ENCODE measurements at regions not wholly inside any gene's neighbourhood (a gene's known extent, or its start where the extent isn't known, plus 50 kb on each side); places are given as distances from the start of the nearest gene placed in this dataset.

DNA sequence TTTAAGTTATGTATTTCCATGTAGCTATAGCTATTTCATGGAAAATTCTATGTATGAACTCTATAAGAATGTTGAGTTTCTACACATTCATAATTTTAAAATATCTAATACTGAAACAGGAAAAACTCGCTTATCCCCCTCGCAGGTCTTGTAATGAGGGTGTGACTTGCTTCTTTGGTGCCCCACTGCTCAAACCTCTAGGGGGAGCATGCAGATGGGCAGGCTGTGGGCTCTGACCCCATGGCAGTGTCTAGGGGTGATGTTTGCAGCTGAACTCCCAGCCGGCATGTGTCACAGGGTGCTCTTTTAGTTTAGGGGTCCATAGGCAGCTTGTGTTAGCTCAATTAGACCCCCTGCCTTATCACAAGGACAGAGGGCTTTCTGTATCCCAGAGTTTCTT lies 1825.7 kb upstream of the ADGRL3 start:
- DNase-seq: no peak
- H3K27me3 ChIP-seq (replicated peaks): no peaks in the 10 kb centered on the region
- H3K27ac ChIP-seq: no peak overlapping the region
- in situ Hi-C loops (cut with HindIII; ENCODE audit: low pct_ligation_motif_present, low sequenced_read_pairs): no loop called here
- no peak overlapping the region for H3K4me3 ChIP-seq (ENCODE audit: low read depth, low read length)
- no peaks in the 10 kb centered on the region for H3K36me3 ChIP-seq (replicated peaks)
- TF ChIP-seq, protein P1, sequence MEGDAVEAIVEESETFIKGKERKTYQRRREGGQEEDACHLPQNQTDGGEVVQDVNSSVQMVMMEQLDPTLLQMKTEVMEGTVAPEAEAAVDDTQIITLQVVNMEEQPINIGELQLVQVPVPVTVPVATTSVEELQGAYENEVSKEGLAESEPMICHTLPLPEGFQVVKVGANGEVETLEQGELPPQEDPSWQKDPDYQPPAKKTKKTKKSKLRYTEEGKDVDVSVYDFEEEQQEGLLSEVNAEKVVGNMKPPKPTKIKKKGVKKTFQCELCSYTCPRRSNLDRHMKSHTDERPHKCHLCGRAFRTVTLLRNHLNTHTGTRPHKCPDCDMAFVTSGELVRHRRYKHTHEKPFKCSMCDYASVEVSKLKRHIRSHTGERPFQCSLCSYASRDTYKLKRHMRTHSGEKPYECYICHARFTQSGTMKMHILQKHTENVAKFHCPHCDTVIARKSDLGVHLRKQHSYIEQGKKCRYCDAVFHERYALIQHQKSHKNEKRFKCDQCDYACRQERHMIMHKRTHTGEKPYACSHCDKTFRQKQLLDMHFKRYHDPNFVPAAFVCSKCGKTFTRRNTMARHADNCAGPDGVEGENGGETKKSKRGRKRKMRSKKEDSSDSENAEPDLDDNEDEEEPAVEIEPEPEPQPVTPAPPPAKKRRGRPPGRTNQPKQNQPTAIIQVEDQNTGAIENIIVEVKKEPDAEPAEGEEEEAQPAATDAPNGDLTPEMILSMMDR (IDR thresholded peaks at IDR 0.05; ENCODE audit: low read depth, low read length, missing control alignments): no peak

DNA sequence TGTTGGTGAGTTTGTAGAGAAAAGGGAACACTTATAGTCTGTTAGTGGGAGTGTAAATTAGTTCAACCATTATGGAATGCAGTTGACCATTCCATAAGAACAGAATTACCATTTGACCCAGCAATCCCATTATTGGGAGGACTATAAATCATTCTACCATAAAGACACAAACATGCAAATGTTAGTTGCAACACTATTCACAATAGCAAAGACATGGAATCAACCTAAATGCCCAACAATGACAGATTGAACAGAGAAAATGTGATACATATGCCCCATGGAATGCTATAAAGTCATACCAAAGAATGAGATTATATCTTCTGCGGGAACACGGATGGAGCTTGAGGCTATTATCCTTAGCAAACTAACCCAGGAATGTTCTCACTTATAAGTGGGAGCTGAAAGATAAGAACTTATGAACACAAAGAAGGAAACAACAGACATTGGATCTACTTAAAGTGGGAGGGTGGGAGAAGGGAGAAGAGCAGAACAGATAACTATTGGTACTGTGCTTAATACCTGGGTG lies 1819.2 kb upstream of the ADGRL3 start:
- Histone ChIP-seq H3K27me3 (replicated peaks) (no peaks in the 10 kb centered on the region), H3K27ac (no peak overlapping the region), H3K36me3 (replicated peaks) (no peaks in the 10 kb centered on the region), H3K4me3 (ENCODE audit: low read depth, low read length) (no peak overlapping the region)
- TF ChIP-seq, protein P1 (IDR thresholded peaks at IDR 0.05; ENCODE audit: low read depth, low read length, missing control alignments): no peak
- in situ Hi-C loops (cut with HindIII; ENCODE audit: low pct_ligation_motif_present, low sequenced_read_pairs): no loop called here
- no peak for DNase-seq

DNA sequence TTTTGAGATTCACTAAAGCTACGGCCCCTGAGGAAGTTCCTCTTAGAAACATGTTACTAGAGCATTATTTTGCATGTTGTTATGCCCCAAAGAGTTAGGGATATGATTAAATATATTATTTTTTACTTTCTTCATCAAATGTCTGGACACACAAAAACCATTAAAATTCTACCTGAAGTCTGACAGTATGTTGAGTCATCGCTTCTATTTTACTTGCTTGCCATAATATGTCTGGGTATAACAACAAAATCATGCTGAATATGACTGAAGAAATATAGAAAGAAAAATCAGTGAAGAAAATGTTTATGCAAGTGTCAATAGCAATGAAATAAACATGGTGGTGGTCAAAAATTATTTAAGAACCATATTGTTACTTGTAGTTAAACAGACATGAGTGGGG lies 1818.5 kb upstream of the ADGRL3 start:
- Histone ChIP-seq H3K4me3 (ENCODE audit: low read depth, low read length) (no peak overlapping the region), H3K27ac (no peak overlapping the region), H3K36me3 (replicated peaks) (no peaks in the 10 kb centered on the region), H3K27me3 (replicated peaks) (no peaks in the 10 kb centered on the region)
- in situ Hi-C loops (cut with HindIII; ENCODE audit: low pct_ligation_motif_present, low sequenced_read_pairs): no loop called here
- TF ChIP-seq, protein P1 (IDR thresholded peaks at IDR 0.05; ENCODE audit: low read depth, low read length, missing control alignments): no peak
- no peak for DNase-seq

DNA sequence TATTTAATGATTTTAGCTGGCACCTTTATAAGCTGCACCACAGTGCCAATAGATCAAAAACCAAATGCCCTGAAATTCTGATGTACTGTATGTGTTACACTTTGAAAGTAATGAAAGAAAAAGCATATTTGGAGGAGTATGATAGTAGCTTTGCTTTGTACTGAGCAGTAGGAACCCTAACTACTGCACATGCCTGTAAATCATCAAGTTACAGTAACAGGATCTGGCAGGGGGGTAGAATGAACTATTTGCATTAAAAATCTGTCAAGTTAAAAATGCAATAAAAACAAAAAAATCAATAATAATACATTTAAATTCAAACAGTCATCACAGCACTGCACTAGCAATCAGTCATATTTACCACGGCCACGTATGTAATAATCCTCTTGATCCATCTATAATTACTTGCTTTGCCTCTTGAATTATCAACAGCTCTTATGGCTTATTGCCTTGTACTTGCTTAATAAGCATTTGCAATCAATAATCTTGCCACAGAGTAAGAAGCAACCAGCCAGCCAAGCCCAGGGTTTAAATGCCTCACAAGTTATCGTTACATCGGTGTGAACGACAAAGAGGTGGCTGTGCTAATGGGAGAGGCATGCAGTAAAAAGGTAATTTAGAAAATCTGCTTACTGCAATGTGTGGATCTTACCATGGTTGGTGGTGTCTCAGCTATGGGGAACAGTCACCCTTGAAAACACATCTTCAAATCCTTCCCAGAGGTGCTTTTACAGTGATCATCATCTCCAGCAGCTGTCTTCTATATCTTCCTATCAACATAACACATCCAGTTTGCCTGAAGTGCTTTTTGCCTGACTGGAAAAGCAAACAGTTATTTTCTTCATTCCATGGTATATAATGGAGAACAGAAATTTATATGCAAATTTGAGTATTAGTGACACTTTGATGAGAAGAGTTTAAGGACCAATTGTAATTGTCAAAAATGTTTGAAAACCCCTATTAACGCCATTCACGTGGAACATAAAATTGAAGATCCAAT lies 1812.1 kb upstream of the ADGRL3 start:
- Histone ChIP-seq H3K4me3 (ENCODE audit: low read depth, low read length) (no peak overlapping the region), H3K27me3 (replicated peaks) (no peaks in the 10 kb centered on the region), H3K36me3 (replicated peaks) (no peaks in the 10 kb centered on the region), H3K27ac (no peak overlapping the region)
- TF ChIP-seq, protein P1 (IDR thresholded peaks at IDR 0.05; ENCODE audit: low read depth, low read length, missing control alignments): no peak
- DNase-seq: no peak
- in situ Hi-C loops (cut with HindIII; ENCODE audit: low pct_ligation_motif_present, low sequenced_read_pairs): no loop called here

DNA sequence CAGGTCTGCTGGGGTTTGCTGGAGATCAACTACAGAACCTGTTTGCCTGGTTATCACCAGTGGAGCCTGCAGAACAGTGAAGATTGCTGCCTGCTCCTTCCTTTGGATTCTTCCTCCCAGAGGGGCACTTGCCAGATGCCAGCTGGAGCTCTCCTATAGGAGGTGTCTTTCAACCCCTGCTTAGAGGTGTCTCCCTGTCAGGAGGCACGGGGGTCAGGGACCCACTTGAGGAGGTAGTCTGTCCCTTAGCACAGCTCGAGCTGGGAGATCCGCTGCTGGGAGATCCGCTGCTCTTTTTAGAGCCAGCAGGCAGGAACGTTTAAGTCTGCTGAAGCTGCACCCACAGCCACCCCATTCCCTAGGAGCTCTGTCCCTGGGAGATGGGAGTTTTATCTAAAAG lies 1806.3 kb upstream of the ADGRL3 start:
- H3K36me3 ChIP-seq (replicated peaks): no peaks in the 10 kb centered on the region
- H3K27me3 ChIP-seq (replicated peaks): no peaks in the 10 kb centered on the region
- no peak for DNase-seq
- no peak overlapping the region for H3K27ac ChIP-seq
- TF ChIP-seq, protein P1 (IDR thresholded peaks at IDR 0.05; ENCODE audit: low read depth, low read length, missing control alignments): no peak
- in situ Hi-C loops (cut with HindIII; ENCODE audit: low pct_ligation_motif_present, low sequenced_read_pairs): no loop called here
- no peak overlapping the region for H3K4me3 ChIP-seq (ENCODE audit: low read depth, low read length)
